Ectodermal cell (in vitro differentiated cells): ENCODE measurements at regions not wholly inside any gene's neighbourhood (a gene's known extent, or its start where the extent isn't known, plus 50 kb on each side); places are given as distances from the start of the nearest gene placed in this dataset.

ENCODE experiments used
- H3K27ac ChIP-seq: 2 replicates; pipeline ENCODE4 v1.7.0; 2013; ENCODE audit warnings: mild to moderate bottlenecking, low read depth, low read length; ENCODE audit not compliant: insufficient read depth, poor library complexity, severe bottlenecking
- H3K27me3 ChIP-seq: 2 replicates; pipeline ENCODE4 v1.7.0; 2013; ENCODE audit warnings: mild to moderate bottlenecking, low read length; ENCODE audit not compliant: insufficient read depth, control insufficient read depth, poor library complexity, severe bottlenecking
- H3K36me3 ChIP-seq: one replicate; pipeline ENCODE4 v1.7.0; 2013; ENCODE audit warnings: low read length; ENCODE audit not compliant: control insufficient read depth, insufficient read depth
- H3K4me1 ChIP-seq: one replicate; pipeline ENCODE4 v1.7.0; 2013; ENCODE audit warnings: low read length; ENCODE audit not compliant: control insufficient read depth, insufficient read depth
- H3K4me3 ChIP-seq: 2 replicates; pipeline ENCODE4 v1.7.0; 2013; ENCODE audit warnings: low read depth, low read length, control low read depth; ENCODE audit not compliant: insufficient read depth
- H3K9me3 ChIP-seq: 2 replicates; pipeline ENCODE4 v1.7.0; 2013; ENCODE audit warnings: mild to moderate bottlenecking, low read length, moderate library complexity; ENCODE audit not compliant: control insufficient read depth
- WGBS, 2 experiments: methylation state at CpG; one replicate each; pipeline ENCODE4 v1.1.7; 2013; ENCODE audit warnings: missing lambda C conversion rate in 2 of 2; 5-methylcytosine and 5-hydroxymethylcytosine counted together

DNA sequence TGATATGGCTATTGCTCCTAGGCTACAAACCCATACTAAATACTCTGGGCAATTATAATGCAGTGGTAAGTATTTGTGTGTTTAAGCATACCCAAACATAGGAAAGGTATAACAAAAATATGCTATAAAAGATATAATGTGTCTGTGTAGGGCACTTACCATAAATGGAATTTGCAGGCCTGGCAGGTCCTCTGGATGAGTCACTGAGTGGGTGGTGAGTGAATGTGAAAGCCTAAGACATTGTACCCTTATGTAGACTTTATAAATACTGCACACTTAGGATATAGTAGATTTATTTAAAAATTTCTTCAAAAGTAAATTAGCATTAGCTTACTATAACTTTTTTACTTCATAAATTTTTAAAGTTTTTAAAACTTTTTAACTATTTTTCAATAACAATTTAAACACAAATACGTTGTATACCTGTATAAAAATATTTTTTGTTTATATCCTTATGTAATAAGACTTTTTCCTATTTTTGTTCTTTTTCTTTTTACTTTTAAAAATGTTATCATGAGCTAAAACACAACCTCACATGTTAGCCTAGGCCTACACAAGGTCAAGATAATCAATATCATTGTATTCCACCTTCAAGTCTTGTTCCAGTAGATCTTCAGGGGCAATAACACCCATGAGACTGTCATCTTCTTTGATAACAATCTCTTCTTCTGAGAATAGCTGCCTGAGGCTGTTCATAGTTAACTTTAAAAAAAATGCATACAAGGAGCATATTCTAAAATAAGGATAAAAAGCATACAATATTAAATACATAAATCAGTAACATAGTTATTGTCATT, 306.3 kb upstream of the RGS18 start:
- no peaks in the 10 kb centered on the region for H3K9me3 ChIP-seq
- H3K4me3 ChIP-seq = no peak overlapping the region
- no peaks in the 10 kb centered on the region for H3K27me3 ChIP-seq
- WGBS, 2 experiments = no CpG with 5 or more reads among the region's 1 CpG
- no peaks in the 10 kb centered on the region for H3K36me3 ChIP-seq
- no peaks in the 10 kb centered on the region for H3K4me1 ChIP-seq
- no peak overlapping the region for H3K27ac ChIP-seq

- H3K9me3 ChIP-seq = no peaks in the 10 kb centered on the region
- no peak overlapping the region for H3K27ac ChIP-seq
- H3K4me3 ChIP-seq = no peak overlapping the region
- H3K27me3 ChIP-seq = no peaks in the 10 kb centered on the region
- H3K4me1 ChIP-seq = no peaks in the 10 kb centered on the region
- no CpG with 5 or more reads among the region's 1 CpG for WGBS, 2 experiments
- no peaks in the 10 kb centered on the region for H3K36me3 ChIP-seq
These were observed 305.4 kb upstream of the RGS18 start for GRCh38 chr1:191852907-191853306.

DNA sequence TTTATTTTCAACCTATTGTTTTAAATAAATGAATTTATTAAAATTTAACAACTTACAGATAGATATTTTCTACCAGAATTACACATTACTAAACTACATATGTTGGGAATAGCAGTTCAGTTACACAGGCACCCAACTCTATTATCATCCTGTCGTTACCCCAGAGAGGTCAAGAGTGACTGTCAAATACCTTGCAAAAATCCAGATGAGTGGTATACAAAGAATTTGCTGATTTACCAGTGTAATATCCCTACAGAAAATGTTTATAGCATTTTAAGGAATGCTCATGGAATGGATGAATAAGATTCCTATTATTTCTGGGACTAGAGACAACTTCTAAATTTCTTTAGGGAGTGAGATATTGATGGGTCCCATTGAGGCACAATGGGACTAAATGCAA, 300.7 kb upstream of the RGS18 start:
- Histone ChIP-seq H3K27ac (no peak overlapping the region), H3K4me3 (no peak overlapping the region), H3K27me3 (no peaks in the 10 kb centered on the region), H3K36me3 (no peaks in the 10 kb centered on the region), H3K9me3 (no peaks in the 10 kb centered on the region), H3K4me1 (no peaks in the 10 kb centered on the region)
- WGBS, 2 experiments = 88% methylated on average over 1 of the region's 1 CpG; no CpG with 5 or more reads in 1 of the 2 experiments

DNA sequence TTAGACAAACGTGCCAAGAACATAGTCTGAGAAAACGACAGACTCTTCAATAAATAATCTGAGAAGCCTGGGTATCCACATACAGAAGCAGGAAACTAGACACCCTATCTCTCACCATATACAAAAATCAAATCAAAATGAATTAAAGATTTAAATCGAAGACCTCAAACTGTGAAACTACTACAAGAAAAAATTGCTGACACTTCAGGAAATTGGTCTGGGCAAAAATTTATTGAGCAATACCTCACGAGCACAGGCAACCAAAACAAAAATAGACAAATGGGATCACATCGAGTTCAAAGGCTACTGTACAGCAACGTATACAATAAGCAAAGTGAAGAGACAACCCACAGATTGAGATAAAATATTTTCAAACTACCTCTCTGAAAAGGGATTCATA, 292.8 kb upstream of the RGS18 start:
- Histone ChIP-seq H3K36me3 (no peaks in the 10 kb centered on the region), H3K4me1 (no peaks in the 10 kb centered on the region), H3K4me3 (no peak overlapping the region), H3K27me3 (no peaks in the 10 kb centered on the region), H3K9me3 (no peaks in the 10 kb centered on the region), H3K27ac (no peak overlapping the region)
- 91 to 93% methylated on average over 6 of the region's 6 CpGs for WGBS, 2 experiments

GRCh38 chr1:191866155-191866554, 292.1 kb upstream of the RGS18 start:
- Histone ChIP-seq H3K27me3 (no peaks in the 10 kb centered on the region), H3K9me3 (no peaks in the 10 kb centered on the region), H3K4me1 (no peaks in the 10 kb centered on the region), H3K36me3 (no peaks in the 10 kb centered on the region), H3K27ac (no peak overlapping the region), H3K4me3 (no peak overlapping the region)
- WGBS, 2 experiments = 100% methylated on average over 1 to 2 of the region's 2 CpGs

DNA sequence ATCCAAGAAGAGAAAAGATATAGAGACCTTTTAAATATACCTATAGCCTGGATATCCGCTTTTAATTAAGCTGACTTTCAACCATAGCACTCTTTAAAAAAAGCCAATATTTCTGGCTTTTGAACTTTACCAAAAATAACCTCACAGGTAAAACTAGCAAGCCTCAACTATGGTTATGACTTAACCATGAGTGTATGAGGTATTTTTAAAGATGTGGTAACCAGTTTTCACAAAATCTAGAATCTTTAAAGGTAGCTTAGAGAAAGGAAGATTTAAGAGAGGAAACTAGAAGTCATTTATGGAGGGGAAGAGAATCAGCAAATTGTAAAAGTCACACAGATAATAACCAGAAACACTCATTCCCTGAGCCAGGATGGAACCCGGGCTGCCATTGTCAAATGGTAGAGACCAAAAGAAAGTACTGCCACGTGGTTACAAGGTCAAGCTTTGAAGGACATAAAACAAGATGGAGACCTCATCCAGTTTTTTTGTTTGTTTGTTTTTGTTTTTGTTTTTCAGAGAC, 288.4 kb upstream of the RGS18 start:
- Histone ChIP-seq H3K27ac (no peak overlapping the region), H3K36me3 (no peaks in the 10 kb centered on the region), H3K9me3 (no peaks in the 10 kb centered on the region), H3K27me3 (no peaks in the 10 kb centered on the region), H3K4me3 (no peak overlapping the region), H3K4me1 (no peaks in the 10 kb centered on the region)
- WGBS, 2 experiments = 87 to 95% methylated on average over 2 of the region's 3 CpGs

- H3K9me3 ChIP-seq = no peaks in the 10 kb centered on the region
- no peaks in the 10 kb centered on the region for H3K4me1 ChIP-seq
- no peaks in the 10 kb centered on the region for H3K36me3 ChIP-seq
- no peak overlapping the region for H3K27ac ChIP-seq
- H3K27me3 ChIP-seq = no peaks in the 10 kb centered on the region
- WGBS, 2 experiments = 91 to 95% methylated on average over 3 of the region's 3 CpGs
- no peak overlapping the region for H3K4me3 ChIP-seq
These were observed 287.8 kb upstream of the RGS18 start for GRCh38 chr1:191870490-191870889.

GRCh38 chr1:191875994-191876393, 282.3 kb upstream of the RGS18 start:
- no peak overlapping the region for H3K4me3 ChIP-seq
- H3K27ac ChIP-seq = no peak overlapping the region
- no CpG with 5 or more reads among the region's 1 CpG for WGBS, 2 experiments
- no peaks in the 10 kb centered on the region for H3K4me1 ChIP-seq
- H3K27me3 ChIP-seq = no peaks in the 10 kb centered on the region
- H3K36me3 ChIP-seq = no peaks in the 10 kb centered on the region
- H3K9me3 ChIP-seq = no peaks in the 10 kb centered on the region

GRCh38 chr1:191876631-191877030, 281.6 kb upstream of the RGS18 start:
- Histone ChIP-seq H3K4me3 (no peak overlapping the region), H3K27ac (no peak overlapping the region), H3K36me3 (no peaks in the 10 kb centered on the region), H3K4me1 (no peaks in the 10 kb centered on the region), H3K27me3 (no peaks in the 10 kb centered on the region), H3K9me3 (no peaks in the 10 kb centered on the region)
- WGBS, 2 experiments = no CpG with 5 or more reads among the region's 1 CpG

GRCh38 chr1:191882870-191883269, 275.4 kb upstream of the RGS18 start:
- no peaks in the 10 kb centered on the region for H3K27me3 ChIP-seq
- H3K27ac ChIP-seq = no peak overlapping the region
- H3K9me3 ChIP-seq = no peaks in the 10 kb centered on the region
- H3K36me3 ChIP-seq = no peaks in the 10 kb centered on the region
- WGBS, 2 experiments = 100% methylated on average over 1 of the region's 1 CpG; no CpG with 5 or more reads in 1 of the 2 experiments
- H3K4me1 ChIP-seq = no peaks in the 10 kb centered on the region
- no peak overlapping the region for H3K4me3 ChIP-seq
